HEK293 (cell line): ENCODE measurements at regions not wholly inside any gene's neighbourhood (a gene's known extent, or its start where the extent isn't known, plus 50 kb on each side); places are given as distances from the start of the nearest gene placed in this dataset.

Source experiments
- CTCF ChIP-seq: fragments of 450-650 bp; formaldehyde crosslinking; IDR thresholded peaks from 2 replicates; pipeline ENCODE4 v1.5.1; 2016; ENCODE audit warnings: missing biosample characterization, missing genetic modification characterization
- EGR2 ChIP-seq: fragments of 450-650 bp; formaldehyde crosslinking; IDR thresholded peaks from 2 replicates; pipeline ENCODE4 v1.5.1; 2016; ENCODE audit warnings: low read depth, missing biosample characterization, missing genetic modification characterization
- FEZF1 ChIP-seq: fragments of 450-650 bp; formaldehyde crosslinking; IDR thresholded peaks from 2 replicates; pipeline ENCODE4 v1.5.1; 2016; ENCODE audit warnings: missing biosample characterization, missing genetic modification characterization
- GLIS2 ChIP-seq: fragments of 450-650 bp; formaldehyde crosslinking; IDR thresholded peaks from 2 replicates; pipeline ENCODE4 v1.5.1; 2016; ENCODE audit warnings: missing biosample characterization, missing genetic modification characterization
- INSM2 ChIP-seq: fragments of 450-650 bp; formaldehyde crosslinking; IDR thresholded peaks from 2 replicates; pipeline ENCODE4 v1.5.1; 2016; ENCODE audit warnings: missing biosample characterization, missing genetic modification characterization
- PATZ1 ChIP-seq: fragments of 450-650 bp; formaldehyde crosslinking; IDR thresholded peaks from 2 replicates; pipeline ENCODE4 v1.5.1; 2016; ENCODE audit warnings: missing biosample characterization, missing genetic modification characterization
- ZBTB7A ChIP-seq: fragments of 450-650 bp; formaldehyde crosslinking; IDR thresholded peaks from 2 replicates; pipeline ENCODE4 v1.5.1; 2016; ENCODE audit warnings: low read depth, missing biosample characterization, missing genetic modification characterization
- ZNF169 ChIP-seq: fragments of 450-650 bp; formaldehyde crosslinking; IDR thresholded peaks from 2 replicates; pipeline ENCODE4 v1.5.1; 2016; ENCODE audit warnings: missing biosample characterization, missing genetic modification characterization
- ZNF184 ChIP-seq: fragments of 450-650 bp; IDR thresholded peaks from 2 replicates; pipeline ENCODE4 v1.5.1; 2018; ENCODE audit warnings: missing biosample characterization, mild to moderate bottlenecking, missing genetic modification characterization
- ZNF23 ChIP-seq: fragments of 450-650 bp; formaldehyde crosslinking; IDR thresholded peaks from 2 replicates; pipeline ENCODE4 v1.5.1; 2016; ENCODE audit warnings: missing biosample characterization, missing genetic modification characterization, borderline replicate concordance
- ZNF350 ChIP-seq: fragments of 450-650 bp; formaldehyde crosslinking; IDR thresholded peaks from 2 replicates; pipeline ENCODE4 v1.5.0; 2017; ENCODE audit warnings: missing biosample characterization, mild to moderate bottlenecking, missing genetic modification characterization
- ZNF747 ChIP-seq: fragments of 450-650 bp; formaldehyde crosslinking; IDR thresholded peaks from 2 replicates; pipeline ENCODE4 v1.5.1; 2016; ENCODE audit warnings: missing biosample characterization, missing genetic modification characterization
- ZNF785 ChIP-seq: fragments of 450-650 bp; formaldehyde crosslinking; IDR thresholded peaks from 2 replicates; pipeline ENCODE4 v1.5.1; 2016; ENCODE audit warnings: missing biosample characterization, missing genetic modification characterization
- ZSCAN23 ChIP-seq: fragments of 450-650 bp; formaldehyde crosslinking; IDR thresholded peaks from 2 replicates; pipeline ENCODE4 v1.5.1; 2016; ENCODE audit warnings: missing biosample characterization, missing genetic modification characterization

- TF ChIP-seq CTCF (tag by site-specific recombination) (no peak), ZNF169 (tag by site-specific recombination) (no peak), ZNF184 (no peak), INSM2 (tag by site-specific recombination) (no peak), ZBTB7A (tag by site-specific recombination) (no peak), ZNF350 (tag by site-specific recombination) (no peak), ZNF23 (no peak), ZNF785 (no peak), GLIS2 (no peak), PATZ1 (tag by site-specific recombination) (no peak), ZSCAN23 (tag by site-specific recombination) (no peak), FEZF1 (tag by site-specific recombination) (no peak), ZNF747 (tag by site-specific recombination) (no peak), EGR2 (tag by site-specific recombination) (no peak)
Measured at GRCh38 chr18:27540111-27540510, 355.0 kb upstream of the CHST9 start.
